Heart left ventricle (tissue), 16 donors: ENCODE measurements at regions not wholly inside any gene's neighbourhood (a gene's known extent, or its start where the extent isn't known, plus 50 kb on each side); places are given as distances from the start of the nearest gene placed in this dataset.

ENCODE experiments used
- ATAC-seq, 4 donors: fragments of 200-7000 bp; cut with Tn5 transposase; one replicate each; pipeline ENCODE4 v1.9.1; 2020 to 2022; ENCODE audit warnings: moderate library complexity in 4 of 4, mild to moderate bottlenecking in 3 of 4, moderate number of reproducible peaks in 1 of 4
- DNase-seq, 5 donors: peaks; one replicate each; pipeline ENCODE4 v3.0.0-alpha.2; 2020
- H3K27ac ChIP-seq, 12 donors: fragments of 200-600 bp; sonication (generic) in 4 of 12; one replicate each; pipeline versions ENCODE4 v1.5.0 to v1.8.0; 2016 to 2022; ENCODE audit warnings: mild to moderate bottlenecking in 2 of 12
- H3K27me3 ChIP-seq, 9 donors: fragments of 200-600 bp; sonication (generic) in 2 of 9; one replicate each; pipeline versions ENCODE4 v1.5.1 to v1.8.0; 2016 to 2022; ENCODE audit warnings: mild to moderate bottlenecking in 3 of 9
- H3K36me3 ChIP-seq, 9 donors: fragments of 200-600 bp; sonication (generic) in 2 of 9; one replicate each; pipeline versions ENCODE4 v1.5.0 to v1.8.0; 2018 to 2022; ENCODE audit warnings: mild to moderate bottlenecking in 2 of 9
- H3K4me1 ChIP-seq, 12 donors: fragments of 200-600 bp; sonication (generic) in 4 of 12; one replicate each; pipeline versions ENCODE4 v1.5.0 to v1.8.0; 2016 to 2022; ENCODE audit warnings: mild to moderate bottlenecking in 3 of 12
- H3K4me3 ChIP-seq, 12 donors: fragments of 200-600 bp; sonication (generic) in 4 of 12; one replicate each; pipeline versions ENCODE4 v1.5.0 to v1.8.0; 2017 to 2022; ENCODE audit warnings: mild to moderate bottlenecking in 9 of 12, moderate library complexity in 4 of 12
- H3K9me3 ChIP-seq, 12 donors: fragments of 200-600 bp; sonication (generic) in 4 of 12; one replicate each; pipeline versions ENCODE4 v1.5.0 to v1.8.0; 2016 to 2022; ENCODE audit warnings: mild to moderate bottlenecking in 1 of 12
- CTCF ChIP-seq, 12 donors: fragments of 200-600 bp; sonication (generic) in 4 of 12; IDR thresholded peaks; one replicate each; pipeline versions ENCODE4 v1.5.0 to v1.8.0; 2018 to 2022; ENCODE audit warnings: antibody characterized with exemption in 12 of 12, mild to moderate bottlenecking in 5 of 12
- POLR2A ChIP-seq, 2 donors: fragments of 450-650 bp; IDR thresholded peaks; one replicate each; pipeline ENCODE4 v1.6.1; 2017; ENCODE audit warnings: antibody characterized with exemption in 2 of 2, mild to moderate bottlenecking in 2 of 2, moderate library complexity in 2 of 2
- WGBS, 4 donors: extraction: QIAGEN DNeasy Blood & Tissue Kit in 2 of 4; methylation state at CpG; one replicate each; pipeline versions ENCODE4 v1.1.5 to v1.1.7; 2013 to 2018; 5-methylcytosine and 5-hydroxymethylcytosine counted together
- intact Hi-C, 10 donors: fragments of 100-400 bp; cut with DNase I; formaldehyde crosslinking; loops; one replicate each; pipeline versions ENCODE4 v1.11.1 to v1.14.2; 2022
- donor health status: ischemic (EF 13 %, LVEDD 7.1; RV severe dilation, severe dysfunction).
- donor health status: healthy with polysubstance abuse.
- donor health status: DM: no; HTN: yes; CAD: no.
- donor health status: DM: no; HTN: no; CAD: no.
- donor health status: ischemic (EF 25% LVEDD 6.9; RV normal size, moderate dysfunction).
- donor health status: ischemic (EF 25% LVEDD 5.7; RV mildly dilated, moderate dysfunction).
- donor health status: healthy.
- donor health status: DM: yes; HTN: yes; CAD: no.
- donor health status: ischemic (EF 35%, LVEDD 5.7; RV mildly dilated, moderate dysfunction).
- donor health status: nonischemic (EF 11% LVEDD 7.7; RV severe dilation, severe dysfunction).
- donor health status: DM: yes; HTN: yes; CAD: no.
- donor health status: PGD.
- donor health status: ischemic (EF 29% LVEDD 5.4; RV normal size, mild dysfunction).
- donor health status: nonischemic (EF 23%, LVEDD 6.1; RV moderate dilation, normal function).

GRCh38 chr9:84218322-84218721 lies 122.2 kb downstream of the SLC28A3 start:
- Histone ChIP-seq H3K9me3 (peaks cover 0 to 15% (median 4%) of the 10 kb centered on the region in 12 donors), H3K4me3 (no peak overlapping the region), H3K4me1 (no peaks in the 10 kb centered on the region), H3K36me3 (no peaks in the 10 kb centered on the region), H3K27me3 (no peaks in the 10 kb centered on the region), H3K27ac (no peak overlapping the region)
- WGBS, 4 donors: 61 to 70% (median 66%) methylated on average over 4 of the region's 4 CpGs
- DNase-seq (no peak), ATAC-seq (no peak)
- no peak for TF ChIP-seq POLR2A (IDR thresholded peaks at IDR 0.05)
- TF ChIP-seq CTCF (IDR thresholded peaks at IDR 0.05): no peak
- intact Hi-C loops: no loop called here

GRCh38 chr9:84224246-84224645 lies 116.3 kb downstream of the SLC28A3 start:
- no peak for ATAC-seq
- Histone ChIP-seq H3K27ac (no peak overlapping the region), H3K9me3 (peaks cover 0 to 11% (median 4%) of the 10 kb centered on the region in 12 donors), H3K4me3 (no peak overlapping the region), H3K4me1 (peaks cover 0 to 11% (median 0%) of the 10 kb centered on the region in 12 donors), H3K36me3 (no peaks in the 10 kb centered on the region), H3K27me3 (no peaks in the 10 kb centered on the region)
- intact Hi-C loops: no loop called here
- TF ChIP-seq POLR2A (IDR thresholded peaks at IDR 0.05) (no peak), CTCF (IDR thresholded peaks at IDR 0.05) (no peak)
- DNase-seq: no peak
- 67 to 82% (median 75%) methylated on average over 5 of the region's 5 CpGs for WGBS, 4 donors
